Ishikawa (cell line): ENCODE measurements at regions not wholly inside any gene's neighbourhood (a gene's known extent, or its start where the extent isn't known, plus 50 kb on each side); places are given as distances from the start of the nearest gene placed in this dataset.

Source experiments
- CEBPB ChIP-seq: IDR thresholded peaks from 2 replicates; pipeline ENCODE4 v1.6.1; 2012
- CREB1 ChIP-seq: IDR thresholded peaks from 2 replicates; pipeline ENCODE4 v1.6.1; 2012; ENCODE audit warnings: low read depth
- EGR1 ChIP-seq: IDR thresholded peaks from 2 replicates; pipeline ENCODE4 v1.6.1; 2012
- EP300 ChIP-seq: IDR thresholded peaks from 2 replicates; pipeline ENCODE4 v1.6.1; 2012; ENCODE audit warnings: borderline replicate concordance
- FOXM1 ChIP-seq: IDR thresholded peaks from 2 replicates; pipeline ENCODE4 v1.6.1; 2012; ENCODE audit warnings: low read depth, borderline replicate concordance
- MAX ChIP-seq: IDR thresholded peaks from 2 replicates; pipeline ENCODE4 v1.6.1; 2012
- NFIC ChIP-seq: IDR thresholded peaks from 2 replicates; pipeline ENCODE4 v1.6.1; 2012
- RAD21 ChIP-seq: IDR thresholded peaks from 2 replicates; pipeline ENCODE4 v1.6.1; 2012; ENCODE audit warnings: low read depth
- REST ChIP-seq: IDR thresholded peaks from 2 replicates; pipeline ENCODE4 v1.6.1; 2012; ENCODE audit warnings: low read depth, mild to moderate bottlenecking
- TAF1 ChIP-seq: IDR thresholded peaks from 2 replicates; pipeline ENCODE4 v1.6.1; 2012; ENCODE audit warnings: low read depth, mild to moderate bottlenecking
- TCF12 ChIP-seq: IDR thresholded peaks from 2 replicates; pipeline ENCODE4 v1.6.1; 2012; ENCODE audit warnings: low read depth
- TEAD4 ChIP-seq: IDR thresholded peaks from 2 replicates; pipeline ENCODE4 v1.6.1; 2012
- USF1 ChIP-seq: IDR thresholded peaks from 2 replicates; pipeline ENCODE4 v1.6.1; 2012
- YY1 ChIP-seq: IDR thresholded peaks from 2 replicates; pipeline ENCODE4 v1.6.1; 2012; ENCODE audit warnings: low read depth
- ZBTB7A ChIP-seq: IDR thresholded peaks from 2 replicates; pipeline ENCODE4 v1.6.1; 2012; ENCODE audit warnings: low read depth

- no peak for TF ChIP-seq YY1
- TF ChIP-seq TCF12, result no peak
- TF ChIP-seq CREB1, result no peak
- no peak for TF ChIP-seq NFIC
- TF ChIP-seq TEAD4, result no peak
- no peak for TF ChIP-seq TAF1
- no peak for TF ChIP-seq REST
- no peak for TF ChIP-seq MAX
- TF ChIP-seq ZBTB7A, result no peak
- no peak for TF ChIP-seq USF1
- TF ChIP-seq EGR1, result no peak
- TF ChIP-seq FOXM1, result no peak
- no peak for TF ChIP-seq EP300
- TF ChIP-seq RAD21, result no peak
- no peak for TF ChIP-seq CEBPB
These were observed 176.2 kb upstream of the LNX1 start for GRCh38 chr4:53767482-53767881.

- TF ChIP-seq MAX (no peak), TAF1 (no peak), USF1 (no peak), ZBTB7A (no peak), RAD21 (no peak), EP300 (no peak), FOXM1 (no peak), TEAD4 (no peak), YY1 (no peak), NFIC (no peak), TCF12 (no peak), CREB1 (no peak), REST (no peak), EGR1 (no peak), CEBPB (no peak)
These were observed 173.6 kb upstream of the LNX1 start for GRCh38 chr4:53764761-53765490.

GRCh38 chr4:53763813-53764597, 172.7 kb upstream of the LNX1 start:
- TF ChIP-seq REST, result no peak
- no peak for TF ChIP-seq CREB1
- TF ChIP-seq MAX, result no peak
- no peak for TF ChIP-seq YY1
- no peak for TF ChIP-seq TAF1
- no peak for TF ChIP-seq NFIC
- TF ChIP-seq EGR1, result no peak
- TF ChIP-seq CEBPB, result no peak
- no peak for TF ChIP-seq USF1
- no peak for TF ChIP-seq FOXM1
- no peak for TF ChIP-seq TEAD4
- no peak for TF ChIP-seq RAD21
